Motor neuron (in vitro differentiated cells): ENCODE measurements at regions not wholly inside any gene's neighbourhood (a gene's known extent, or its start where the extent isn't known, plus 50 kb on each side); places are given as distances from the start of the nearest gene placed in this dataset.

Experiments
- ATAC-seq, 8 experiments: fragments of 200-7000 bp; cut with Tn5 transposase; replicated peaks in 6 of 8; 2 replicates each; pipeline ENCODE4 v1.8.0; 2021; ENCODE audit warnings: mild to moderate bottlenecking in 8 of 8, moderate library complexity in 8 of 8
- H3K27ac ChIP-seq, 2 donors: fragments of 250-450 bp; sonication (Bioruptor Pico); 2 replicates each; pipeline ENCODE4 v1.9.0; 2021; ENCODE audit warnings: antibody characterized with exemption in 2 of 2, mild to moderate bottlenecking in 2 of 2, moderate library complexity in 1 of 2
- H3K4me1 ChIP-seq, 2 donors: fragments of 250-450 bp; sonication (Bioruptor Pico); replicated peaks in 1 of 2; 2 replicates each; pipeline ENCODE4 v1.6.1; 2021; ENCODE audit warnings: antibody characterized with exemption in 2 of 2, mild to moderate bottlenecking in 2 of 2, moderate library complexity in 1 of 2
- H3K4me3 ChIP-seq, 5 donors: fragments of 250-450 bp; sonication (Bioruptor Pico); 2 replicates each; pipeline ENCODE4 v1.9.0; 2021; ENCODE audit warnings: antibody characterized with exemption in 5 of 5, mild to moderate bottlenecking in 5 of 5, moderate library complexity in 4 of 5
- WGBS, 10 experiments: fragments of 450-650 bp; shearing (Covaris generic); methylation state at CpG; one replicate each; pipeline ENCODE4 v1.0.0; 2022; 5-methylcytosine and 5-hydroxymethylcytosine counted together
- in situ Hi-C, 9 experiments: fragments of 400-800 bp; cut with MboI; loops; one replicate each; pipeline ENCODE4 v1.15.0; 2021; ENCODE audit warnings: low sequenced_read_pairs in 9 of 9, low pct_unique_long_range_greater_than_20kb in 2 of 9; ENCODE audit not compliant: unreplicated experiment in 9 of 9

- WGBS, 10 experiments = 66 to 100% (median 84%) methylated on average over 1 to 15 of the region's 21 CpGs; no CpG with 5 or more reads in 1 of the 10 experiments
- H3K27ac ChIP-seq = no peak overlapping the region
- ATAC-seq = no peak
- peaks cover 0 to 7% of the 10 kb centered on the region in 2 donors for H3K4me1 ChIP-seq
- no peak overlapping the region for H3K4me3 ChIP-seq
- in situ Hi-C loops = no loop called here
Observed at GRCh38 chr20:61126369-61127195, 125.5 kb upstream of the CDH4 start.

GRCh38 chr20:61127311-61128039, 124.6 kb upstream of the CDH4 start:
- peak in 6 of 8 experiments; percentile 25 to 97 (median 69) for ATAC-seq
- Histone ChIP-seq H3K27ac (no peak overlapping the region), H3K4me1 (peaks cover 0 to 7% of the 10 kb centered on the region in 2 donors), H3K4me3 (no peak overlapping the region)
- in situ Hi-C loops = no loop called here
- WGBS, 10 experiments = 17 to 100% (median 87%) methylated on average over 1 to 7 of the region's 12 CpGs; no CpG with 5 or more reads in 3 of the 10 experiments

GRCh38 chr20:61128701-61129269, 123.3 kb upstream of the CDH4 start:
- in situ Hi-C loops = no loop called here
- no peak overlapping the region for H3K27ac ChIP-seq
- peaks cover under 1 to 7% of the 10 kb centered on the region in 2 donors for H3K4me1 ChIP-seq
- 70 to 100% (median 92%) methylated on average over 1 to 4 of the region's 14 CpGs; no CpG with 5 or more reads in 5 of the 10 experiments for WGBS, 10 experiments
- no peak for ATAC-seq
- no peak overlapping the region for H3K4me3 ChIP-seq

- no peak overlapping the region for H3K27ac ChIP-seq
- no peak overlapping the region for H3K4me3 ChIP-seq
- H3K4me1 ChIP-seq = peaks cover 6 to 10% of the 10 kb centered on the region in 2 donors
- peak in 2 of 8 experiments; percentile 6 to 20 for ATAC-seq
- in situ Hi-C loops = no loop called here
- WGBS, 10 experiments = 58 to 77% (median 65%) methylated on average over 6 to 10 of the region's 12 CpGs; no CpG with 5 or more reads in 5 of the 10 experiments
Observed at GRCh38 chr20:61129311-61129710, 122.8 kb upstream of the CDH4 start.

GRCh38 chr20:61130156-61130555, 121.9 kb upstream of the CDH4 start:
- Histone ChIP-seq H3K27ac (no peak overlapping the region), H3K4me3 (no peak overlapping the region), H3K4me1 (peaks cover 13 to 16% of the 10 kb centered on the region in 2 donors)
- ATAC-seq = no peak
- in situ Hi-C loops = no loop called here
- WGBS, 10 experiments = 77 to 100% (median 95%) methylated on average over 1 to 6 of the region's 7 CpGs; no CpG with 5 or more reads in 4 of the 10 experiments

GRCh38 chr20:61131944-61132343, 120.1 kb upstream of the CDH4 start:
- WGBS, 10 experiments = 0 to 100% (median 78%) methylated on average over 1 to 6 of the region's 9 CpGs; no CpG with 5 or more reads in 5 of the 10 experiments
- H3K4me3 ChIP-seq = no peak overlapping the region
- peaks cover 23 to 27% of the 10 kb centered on the region in 2 donors for H3K4me1 ChIP-seq
- in situ Hi-C loops = no loop called here
- H3K27ac ChIP-seq = no peak overlapping the region
- no peak for ATAC-seq

GRCh38 chr20:61133611-61134010, 118.5 kb upstream of the CDH4 start:
- Histone ChIP-seq H3K4me3 (no peak overlapping the region), H3K27ac (no peak overlapping the region), H3K4me1 (peaks cover 23 to 27% of the 10 kb centered on the region in 2 donors)
- ATAC-seq = peak in 2 of 8 experiments; percentile 68 to 74
- 0 to 91% (median 58%) methylated on average over 1 to 6 of the region's 6 CpGs for WGBS, 10 experiments
- in situ Hi-C loops = no loop called here

- 0 to 67% (median 14%) methylated on average over 1 to 8 of the region's 9 CpGs; no CpG with 5 or more reads in 1 of the 10 experiments for WGBS, 10 experiments
- in situ Hi-C loops = no loop called here
- ATAC-seq = peak in 3 of 8 experiments; percentile 13 to 42 (median 28)
Observed at GRCh38 chr20:61134296-61135030, 117.6 kb upstream of the CDH4 start.

GRCh38 chr20:61135266-61135665, 116.8 kb upstream of the CDH4 start:
- 29 to 94% (median 72%) methylated on average over 1 to 8 of the region's 11 CpGs; no CpG with 5 or more reads in 4 of the 10 experiments for WGBS, 10 experiments
- in situ Hi-C loops = no loop called here
- Histone ChIP-seq H3K4me1 (peaks cover 32 to 35% of the 10 kb centered on the region in 2 donors), H3K4me3 (no peak overlapping the region), H3K27ac (no peak overlapping the region)
- ATAC-seq = no peak

More at GRCh38 chr20:61134296-61135030, 117.6 kb upstream of the CDH4 start:
- Histone ChIP-seq H3K27ac (no peak overlapping the region), H3K4me3 (no peak overlapping the region), H3K4me1 (peaks cover 31 to 34% of the 10 kb centered on the region in 2 donors)

- in situ Hi-C loops = no loop called here
- Histone ChIP-seq H3K4me3 (no peak overlapping the region), H3K27ac (no peak overlapping the region), H3K4me1 (peaks cover 32 to 35% of the 10 kb centered on the region in 2 donors)
- WGBS, 10 experiments = 13 to 70% (median 29%) methylated on average over 4 to 8 of the region's 15 CpGs; no CpG with 5 or more reads in 6 of the 10 experiments
- peak in 5 of 8 experiments; percentile 88 to 97 (median 95) for ATAC-seq
Observed at GRCh38 chr20:61135968-61136367, 116.1 kb upstream of the CDH4 start.

GRCh38 chr20:61138566-61138965, 113.5 kb upstream of the CDH4 start:
- H3K27ac ChIP-seq = no peak overlapping the region
- in situ Hi-C loops = no loop called here
- no peak for ATAC-seq
- WGBS, 10 experiments = 4 to 91% (median 64%) methylated on average over 1 to 5 of the region's 5 CpGs; no CpG with 5 or more reads in 2 of the 10 experiments
- peaks cover 32 to 35% of the 10 kb centered on the region in 2 donors for H3K4me1 ChIP-seq
- H3K4me3 ChIP-seq = no peak overlapping the region

GRCh38 chr20:61139031-61139430, 113.0 kb upstream of the CDH4 start:
- no peak for ATAC-seq
- 0 to 81% (median 72%) methylated on average over 1 to 4 of the region's 4 CpGs for WGBS, 10 experiments
- in situ Hi-C loops = no loop called here

More at GRCh38 chr20:61139031-61139430, 113.0 kb upstream of the CDH4 start:
- Histone ChIP-seq H3K4me3 (no peak overlapping the region), H3K27ac (no peak overlapping the region), H3K4me1 (peaks cover 32% of the 10 kb centered on the region in 2 donors)
